ENCODE measurements at regions not wholly inside any gene's neighbourhood (a gene's known extent, or its start where the extent isn't known, plus 50 kb on each side); places are given as distances from the start of the nearest gene placed in this dataset.

DNA sequence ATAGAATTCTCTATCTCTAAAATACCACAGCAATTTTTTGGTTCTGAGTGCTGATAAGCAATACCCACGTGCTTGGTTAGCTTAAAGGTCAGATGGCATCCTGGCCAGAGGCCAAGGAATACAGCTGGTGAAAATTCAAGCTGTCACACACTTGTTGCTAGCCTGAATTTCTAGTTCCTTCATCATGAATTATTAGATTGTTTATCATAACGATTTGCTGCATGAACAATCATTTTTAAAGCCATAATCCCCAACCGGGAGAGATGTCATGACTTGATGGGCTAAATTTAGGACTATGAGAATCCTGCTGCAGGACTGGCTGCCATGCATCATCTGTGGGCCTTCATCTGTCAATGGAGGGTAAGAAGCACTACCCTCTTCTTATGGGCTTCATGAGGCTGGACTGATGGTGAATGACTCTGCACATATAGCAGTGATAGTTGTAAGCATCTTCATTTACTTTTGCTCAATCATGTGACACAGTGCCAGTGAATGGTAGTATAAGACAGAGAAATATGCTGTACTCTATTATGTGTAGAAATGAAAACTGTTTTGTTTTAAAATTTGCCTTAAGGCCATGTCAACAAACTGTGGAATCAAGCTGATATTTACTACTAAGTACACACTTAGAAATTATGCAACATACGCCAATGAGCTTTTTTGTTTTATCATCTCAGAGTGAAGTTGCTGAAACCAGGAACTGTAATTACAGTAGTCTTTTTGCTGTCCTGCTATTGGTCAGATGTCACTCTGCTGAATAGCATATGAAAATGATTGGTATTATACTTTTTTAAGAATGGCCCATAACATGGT lies 80.5 kb upstream of the RALGPS2 start:
- Histone ChIP-seq H3K4me3 (ENCODE audit: low read length) (no peak overlapping the region), H3K9ac (ENCODE audit: low read depth, low read length) (peak overlapping the region; percentile 51), H3K36me3 (ENCODE audit: insufficient read depth, low read length) (no peaks in the 10 kb centered on the region), H3K4me2 (ENCODE audit: low read length) (peak overlapping the region; percentile 47), H3K4me1 (ENCODE audit: control insufficient read depth, insufficient read depth, low read length) (peaks cover 31% of the 10 kb centered on the region), H3K9me3 (replicated peaks; ENCODE audit: low read length) (no peaks in the 10 kb centered on the region), H3K27me3 (ENCODE audit: control insufficient read depth, insufficient read depth, low read length) (no peaks in the 10 kb centered on the region)

DNA sequence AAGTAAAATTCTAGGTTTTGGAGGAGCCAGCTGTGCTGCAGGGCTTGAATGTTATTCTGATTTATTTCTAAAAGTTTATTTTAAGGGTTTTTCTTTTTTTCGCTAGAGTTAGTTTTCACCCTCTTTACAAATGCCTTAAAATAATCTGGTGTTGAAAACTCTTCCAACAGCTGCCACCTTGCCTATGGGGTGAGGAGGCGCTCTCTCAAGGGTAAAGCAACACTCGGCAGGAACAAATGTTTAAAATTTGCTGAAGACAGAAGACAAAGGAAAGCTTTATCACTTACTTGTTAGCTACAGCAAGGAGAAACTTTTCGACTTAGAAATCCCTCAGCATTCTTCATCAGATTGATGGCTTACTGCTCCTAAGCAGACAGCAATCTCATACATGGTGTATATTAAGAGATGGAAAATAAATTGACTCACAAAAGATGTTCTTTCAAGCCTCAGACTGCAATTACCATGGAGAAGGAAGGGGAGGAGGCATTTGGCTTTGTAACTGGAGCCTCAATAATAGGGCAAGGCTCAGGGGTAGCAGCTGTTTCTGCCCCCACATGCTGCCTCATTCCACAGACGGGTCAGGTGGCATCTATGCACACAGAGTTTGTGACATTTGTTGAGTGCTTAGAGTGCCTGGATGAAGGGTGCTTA lies 79.8 kb upstream of the RALGPS2 start:
- Histone ChIP-seq H3K9me3 (replicated peaks; ENCODE audit: low read length) (no peaks in the 10 kb centered on the region), H3K4me3 (ENCODE audit: low read length) (peak overlapping the region; percentile 13), H3K4me2 (ENCODE audit: low read length) (peak overlapping the region; percentile 47), H3K27me3 (ENCODE audit: control insufficient read depth, insufficient read depth, low read length) (no peaks in the 10 kb centered on the region), H3K36me3 (ENCODE audit: insufficient read depth, low read length) (no peaks in the 10 kb centered on the region), H3K9ac (ENCODE audit: low read depth, low read length) (peak overlapping the region; percentile 51), H3K4me1 (ENCODE audit: control insufficient read depth, insufficient read depth, low read length) (peaks cover 30% of the 10 kb centered on the region)

DNA sequence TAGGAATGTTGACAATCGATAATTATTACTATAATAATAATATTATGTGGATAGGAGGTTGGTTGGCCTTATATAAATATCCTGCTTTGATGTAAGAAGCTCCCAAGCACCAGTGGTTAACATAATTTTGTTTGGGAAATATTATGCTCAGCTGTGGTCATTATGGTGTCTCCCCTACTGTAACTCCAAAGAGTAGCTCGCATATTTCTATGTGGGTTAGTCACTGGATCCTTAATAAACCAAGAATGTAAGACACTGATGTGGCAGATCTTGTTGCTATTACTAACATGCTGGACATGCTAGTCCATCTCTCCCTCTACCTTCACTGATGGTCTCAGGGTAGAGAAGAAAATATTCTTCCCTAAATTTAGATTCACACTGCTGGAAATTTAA lies 79.2 kb upstream of the RALGPS2 start:
- peak overlapping the region; percentile 47 for H3K4me2 ChIP-seq (ENCODE audit: low read length)
- H3K4me1 ChIP-seq (ENCODE audit: control insufficient read depth, insufficient read depth, low read length): peaks cover 34% of the 10 kb centered on the region
- no peaks in the 10 kb centered on the region for H3K27me3 ChIP-seq (ENCODE audit: control insufficient read depth, insufficient read depth, low read length)
- no peak overlapping the region for H3K4me3 ChIP-seq (ENCODE audit: low read length)
- no peaks in the 10 kb centered on the region for H3K36me3 ChIP-seq (ENCODE audit: insufficient read depth, low read length)
- no peaks in the 10 kb centered on the region for H3K9me3 ChIP-seq (replicated peaks; ENCODE audit: low read length)
- H3K9ac ChIP-seq (ENCODE audit: low read depth, low read length): peak overlapping the region; percentile 51

DNA sequence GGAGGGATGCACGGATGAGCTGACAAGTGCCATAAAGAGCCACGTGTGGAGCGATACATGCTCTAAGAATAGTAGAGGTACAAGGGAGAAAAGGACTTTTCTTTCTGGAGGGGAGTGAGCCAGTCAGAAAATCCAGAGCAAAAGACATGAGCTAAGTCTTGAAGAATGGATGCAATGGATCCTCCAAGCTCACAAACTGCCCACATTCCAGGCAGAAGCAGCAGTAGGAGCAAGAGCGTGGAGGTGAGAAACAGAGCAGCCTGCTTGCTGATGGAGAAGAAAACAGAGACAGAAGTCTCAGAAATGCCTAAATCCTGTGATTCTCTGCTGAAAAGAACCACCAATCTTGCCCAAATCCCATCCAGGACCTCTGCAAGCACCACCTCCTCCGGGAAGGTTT lies 78.2 kb upstream of the RALGPS2 start:
- Histone ChIP-seq H3K36me3 (ENCODE audit: insufficient read depth, low read length) (no peaks in the 10 kb centered on the region), H3K4me1 (ENCODE audit: control insufficient read depth, insufficient read depth, low read length) (peaks cover 44% of the 10 kb centered on the region), H3K9me3 (replicated peaks; ENCODE audit: low read length) (no peaks in the 10 kb centered on the region), H3K27me3 (ENCODE audit: control insufficient read depth, insufficient read depth, low read length) (no peaks in the 10 kb centered on the region), H3K9ac (ENCODE audit: low read depth, low read length) (no peak overlapping the region), H3K4me3 (ENCODE audit: low read length) (no peak overlapping the region), H3K4me2 (ENCODE audit: low read length) (no peak overlapping the region)

- Histone ChIP-seq H3K4me2 (ENCODE audit: low read length) (no peak overlapping the region), H3K9me3 (replicated peaks; ENCODE audit: low read length) (no peaks in the 10 kb centered on the region), H3K27me3 (ENCODE audit: control insufficient read depth, insufficient read depth, low read length) (no peaks in the 10 kb centered on the region), H3K9ac (ENCODE audit: low read depth, low read length) (no peak overlapping the region), H3K4me1 (ENCODE audit: control insufficient read depth, insufficient read depth, low read length) (peaks cover 57% of the 10 kb centered on the region), H3K4me3 (ENCODE audit: low read length) (no peak overlapping the region), H3K36me3 (ENCODE audit: insufficient read depth, low read length) (no peaks in the 10 kb centered on the region)
Observed at GRCh38 chr1:178648151-178648550, 76.9 kb upstream of the RALGPS2 start.

DNA sequence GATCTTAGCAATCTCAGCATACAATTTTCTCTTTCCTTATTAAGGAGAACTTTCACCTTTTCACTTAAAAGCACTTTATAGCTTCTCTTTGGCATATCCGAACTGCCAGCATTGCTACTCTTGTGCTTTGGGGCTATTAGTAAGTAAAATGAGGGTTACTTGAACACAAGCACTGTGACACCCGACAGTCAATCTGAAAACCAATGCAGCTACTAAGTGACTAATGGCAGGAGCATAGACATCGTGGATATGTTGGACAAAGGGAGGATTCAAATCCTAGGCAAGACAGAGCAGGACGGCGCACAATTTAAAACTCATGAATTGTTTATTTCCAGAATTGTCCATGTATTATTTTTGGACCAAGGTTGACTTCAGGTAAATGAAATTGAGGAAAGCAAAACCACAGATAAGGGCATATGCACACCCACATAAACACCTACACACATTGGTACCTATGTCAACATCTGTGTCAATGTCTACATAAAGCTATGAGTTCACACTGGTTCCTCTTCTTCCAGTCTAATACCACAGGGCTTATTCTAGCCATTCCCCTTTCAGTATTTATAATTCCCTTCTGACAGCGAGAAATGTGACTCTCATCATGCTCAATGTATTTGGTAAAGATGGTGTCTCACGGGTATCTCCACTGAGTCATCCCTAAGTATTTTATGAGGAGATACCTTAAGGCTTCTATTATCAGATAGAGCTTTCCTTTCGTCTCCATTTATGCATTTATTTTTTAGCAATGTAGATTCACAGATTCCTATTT lies 75.3 kb upstream of the RALGPS2 start:
- Histone ChIP-seq H3K9ac (ENCODE audit: low read depth, low read length) (no peak overlapping the region), H3K4me1 (ENCODE audit: control insufficient read depth, insufficient read depth, low read length) (peaks cover 54% of the 10 kb centered on the region), H3K36me3 (ENCODE audit: insufficient read depth, low read length) (no peaks in the 10 kb centered on the region), H3K9me3 (replicated peaks; ENCODE audit: low read length) (no peaks in the 10 kb centered on the region), H3K4me3 (ENCODE audit: low read length) (no peak overlapping the region), H3K27me3 (ENCODE audit: control insufficient read depth, insufficient read depth, low read length) (no peaks in the 10 kb centered on the region), H3K4me2 (ENCODE audit: low read length) (no peak overlapping the region)

DNA sequence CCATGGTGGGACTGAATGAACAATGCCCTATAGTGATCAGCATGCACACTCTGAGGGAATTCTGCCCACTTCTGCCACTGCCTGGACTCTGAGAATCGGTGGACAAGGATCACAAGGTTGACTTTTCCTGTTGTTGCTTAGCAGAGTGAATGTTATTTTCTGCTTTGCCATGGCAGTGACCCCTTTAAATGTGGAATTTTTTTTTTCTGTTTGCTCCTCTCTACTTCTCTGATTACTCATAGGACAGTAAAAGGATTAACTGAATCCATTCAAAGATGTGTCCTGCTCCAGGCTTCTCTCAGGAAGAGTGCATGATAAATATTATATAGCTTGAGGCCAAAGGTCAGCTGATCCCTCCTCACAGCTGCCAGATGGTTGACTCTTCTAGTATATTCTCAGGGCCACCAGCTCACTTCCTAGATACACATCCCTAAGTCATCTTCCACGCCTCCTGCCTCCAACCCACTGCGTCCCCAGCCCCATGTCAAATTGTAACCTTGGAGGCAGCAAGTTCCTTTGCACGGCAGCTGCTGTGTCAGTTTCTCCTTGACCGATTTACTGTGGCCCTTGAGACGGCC lies 74.0 kb upstream of the RALGPS2 start:
- Histone ChIP-seq H3K9me3 (replicated peaks; ENCODE audit: low read length) (no peaks in the 10 kb centered on the region), H3K9ac (ENCODE audit: low read depth, low read length) (peak overlapping the region; percentile 26), H3K4me3 (ENCODE audit: low read length) (no peak overlapping the region), H3K4me1 (ENCODE audit: control insufficient read depth, insufficient read depth, low read length) (peaks cover 43% of the 10 kb centered on the region), H3K4me2 (ENCODE audit: low read length) (peak overlapping the region; percentile 46), H3K27me3 (ENCODE audit: control insufficient read depth, insufficient read depth, low read length) (no peaks in the 10 kb centered on the region), H3K36me3 (ENCODE audit: insufficient read depth, low read length) (no peaks in the 10 kb centered on the region)

- no peaks in the 10 kb centered on the region for H3K36me3 ChIP-seq (ENCODE audit: insufficient read depth, low read length)
- no peaks in the 10 kb centered on the region for H3K27me3 ChIP-seq (ENCODE audit: control insufficient read depth, insufficient read depth, low read length)
- peaks cover 36% of the 10 kb centered on the region for H3K4me1 ChIP-seq (ENCODE audit: control insufficient read depth, insufficient read depth, low read length)
- no peaks in the 10 kb centered on the region for H3K9me3 ChIP-seq (replicated peaks; ENCODE audit: low read length)
- no peak overlapping the region for H3K9ac ChIP-seq (ENCODE audit: low read depth, low read length)
- H3K4me2 ChIP-seq (ENCODE audit: low read length): peak overlapping the region; percentile 46
- no peak overlapping the region for H3K4me3 ChIP-seq (ENCODE audit: low read length)
Observed at GRCh38 chr1:178651742-178652141, 73.3 kb upstream of the RALGPS2 start.

DNA sequence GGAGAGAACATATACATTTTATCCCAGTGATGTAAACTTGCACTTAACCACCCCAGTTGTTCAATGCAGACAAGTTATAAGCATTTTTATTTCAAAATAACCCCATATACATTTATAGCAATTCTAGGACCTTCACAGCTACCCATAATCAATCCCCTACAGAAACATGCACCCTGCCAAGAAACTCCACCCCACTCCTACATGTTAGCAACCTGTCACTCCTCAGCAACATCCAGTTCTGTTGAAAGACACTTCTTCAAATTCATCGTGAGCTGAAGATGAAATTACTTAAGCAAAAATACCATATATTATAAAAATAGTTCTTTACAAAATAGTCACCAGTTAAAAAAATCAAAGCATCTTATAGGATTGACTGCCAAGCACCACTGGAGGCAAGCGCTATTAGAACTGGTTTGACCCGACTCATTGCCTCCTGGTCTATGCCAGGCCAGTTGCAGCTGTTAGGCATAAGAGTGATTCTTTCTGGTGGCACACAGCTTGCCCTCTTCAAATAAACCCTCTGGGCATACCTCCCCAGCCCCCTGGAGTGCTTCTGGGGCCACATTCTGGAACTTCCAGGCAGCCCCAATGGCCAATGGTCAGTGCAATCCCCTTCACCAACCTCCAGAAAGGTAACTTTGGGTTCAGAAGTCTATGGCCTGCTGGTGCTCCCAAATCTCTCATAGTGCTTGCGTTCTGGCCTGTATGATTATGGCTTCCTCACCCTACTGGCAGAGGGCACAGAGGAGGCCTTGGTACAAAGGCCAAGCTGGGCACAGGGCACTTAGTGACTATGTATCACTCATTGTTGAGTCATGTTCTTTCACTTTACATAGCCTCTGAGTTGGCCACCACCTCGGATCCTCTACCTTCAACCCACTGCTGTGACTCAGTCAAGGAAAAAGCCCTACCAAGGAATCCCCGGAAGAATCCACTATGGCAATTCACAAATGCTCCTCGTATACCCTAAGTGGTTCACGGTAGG lies 72.2 kb upstream of the RALGPS2 start:
- Histone ChIP-seq H3K36me3 (ENCODE audit: insufficient read depth, low read length) (no peaks in the 10 kb centered on the region), H3K4me2 (ENCODE audit: low read length) (peak overlapping the region; percentile 24), H3K4me1 (ENCODE audit: control insufficient read depth, insufficient read depth, low read length) (peaks cover 31% of the 10 kb centered on the region), H3K9ac (ENCODE audit: low read depth, low read length) (no peak overlapping the region), H3K4me3 (ENCODE audit: low read length) (peak overlapping the region; percentile 7), H3K27me3 (ENCODE audit: control insufficient read depth, insufficient read depth, low read length) (no peaks in the 10 kb centered on the region), H3K9me3 (replicated peaks; ENCODE audit: low read length) (no peaks in the 10 kb centered on the region)

- Histone ChIP-seq H3K4me3 (ENCODE audit: low read length) (no peak overlapping the region), H3K27me3 (ENCODE audit: control insufficient read depth, insufficient read depth, low read length) (no peaks in the 10 kb centered on the region), H3K9me3 (replicated peaks; ENCODE audit: low read length) (no peaks in the 10 kb centered on the region), H3K36me3 (ENCODE audit: insufficient read depth, low read length) (no peaks in the 10 kb centered on the region), H3K9ac (ENCODE audit: low read depth, low read length) (no peak overlapping the region), H3K4me2 (ENCODE audit: low read length) (no peak overlapping the region), H3K4me1 (ENCODE audit: control insufficient read depth, insufficient read depth, low read length) (no peaks in the 10 kb centered on the region)
Observed at GRCh38 chr1:178659789-178660208, 65.2 kb upstream of the RALGPS2 start.

Data from skeletal muscle satellite cell (primary cell).